Osteocyte (in vitro differentiated cells): ENCODE measurements at regions not wholly inside any gene's neighbourhood (a gene's known extent, or its start where the extent isn't known, plus 50 kb on each side); places are given as distances from the start of the nearest gene placed in this dataset.

Source experiments
- DNase-seq: peaks from one replicate; pipeline ENCODE4 v3.0.0; 2021; ENCODE audit warnings: mixed read lengths; ENCODE audit not compliant: unreplicated experiment; ENCODE audit errors: extremely low spot score
- H3K27ac Mint-ChIP-seq: one replicate; pipeline ENCODE4 v1.8.0; 2021; ENCODE audit warnings: mild to moderate bottlenecking, mixed read lengths; ENCODE audit not compliant: unreplicated experiment
- H3K27me3 Mint-ChIP-seq: one replicate; pipeline ENCODE4 v1.8.0; 2021; ENCODE audit warnings: mixed read lengths; ENCODE audit not compliant: unreplicated experiment
- H3K36me3 Mint-ChIP-seq: one replicate; pipeline ENCODE4 v1.8.0; 2021; ENCODE audit warnings: mixed read lengths; ENCODE audit not compliant: unreplicated experiment
- H3K4me1 Mint-ChIP-seq: one replicate; pipeline ENCODE4 v1.8.0; 2021; ENCODE audit warnings: mixed read lengths; ENCODE audit not compliant: unreplicated experiment
- H3K4me3 Mint-ChIP-seq: one replicate; pipeline ENCODE4 v1.8.0; 2021; ENCODE audit warnings: mild to moderate bottlenecking, moderate library complexity, mixed read lengths; ENCODE audit not compliant: unreplicated experiment
- H3K9me3 Mint-ChIP-seq: one replicate; pipeline ENCODE4 v1.8.0; 2021; ENCODE audit warnings: mixed read lengths; ENCODE audit not compliant: unreplicated experiment
- TF ChIP-seq, protein P1 (sequence below): fragments of 200-600 bp; sonication (generic); IDR thresholded peaks from 2 replicates; pipeline ENCODE4 v1.5.0; 2021; ENCODE audit warnings: antibody characterized with exemption, mild to moderate bottlenecking, moderate library complexity

- TF ChIP-seq, protein P1, sequence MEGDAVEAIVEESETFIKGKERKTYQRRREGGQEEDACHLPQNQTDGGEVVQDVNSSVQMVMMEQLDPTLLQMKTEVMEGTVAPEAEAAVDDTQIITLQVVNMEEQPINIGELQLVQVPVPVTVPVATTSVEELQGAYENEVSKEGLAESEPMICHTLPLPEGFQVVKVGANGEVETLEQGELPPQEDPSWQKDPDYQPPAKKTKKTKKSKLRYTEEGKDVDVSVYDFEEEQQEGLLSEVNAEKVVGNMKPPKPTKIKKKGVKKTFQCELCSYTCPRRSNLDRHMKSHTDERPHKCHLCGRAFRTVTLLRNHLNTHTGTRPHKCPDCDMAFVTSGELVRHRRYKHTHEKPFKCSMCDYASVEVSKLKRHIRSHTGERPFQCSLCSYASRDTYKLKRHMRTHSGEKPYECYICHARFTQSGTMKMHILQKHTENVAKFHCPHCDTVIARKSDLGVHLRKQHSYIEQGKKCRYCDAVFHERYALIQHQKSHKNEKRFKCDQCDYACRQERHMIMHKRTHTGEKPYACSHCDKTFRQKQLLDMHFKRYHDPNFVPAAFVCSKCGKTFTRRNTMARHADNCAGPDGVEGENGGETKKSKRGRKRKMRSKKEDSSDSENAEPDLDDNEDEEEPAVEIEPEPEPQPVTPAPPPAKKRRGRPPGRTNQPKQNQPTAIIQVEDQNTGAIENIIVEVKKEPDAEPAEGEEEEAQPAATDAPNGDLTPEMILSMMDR: no peak
- no peaks in the 10 kb centered on the region for H3K36me3 Mint-ChIP-seq
- no peak for DNase-seq
- H3K27me3 Mint-ChIP-seq: peaks cover 5% of the 10 kb centered on the region
- peak overlapping the region; percentile 98 for H3K27ac Mint-ChIP-seq
- peaks cover 44% of the 10 kb centered on the region for H3K4me1 Mint-ChIP-seq
- no peak overlapping the region for H3K4me3 Mint-ChIP-seq
- H3K9me3 Mint-ChIP-seq: no peaks in the 10 kb centered on the region
Observed at GRCh38 chr7:42479452-42479815, 242.4 kb upstream of the GLI3 start.

- no peak for DNase-seq
- peak overlapping the region; percentile 98 for H3K27ac Mint-ChIP-seq
- H3K36me3 Mint-ChIP-seq: no peaks in the 10 kb centered on the region
- TF ChIP-seq, protein P1: no peak
- no peaks in the 10 kb centered on the region for H3K9me3 Mint-ChIP-seq
- H3K27me3 Mint-ChIP-seq: peaks cover 1% of the 10 kb centered on the region
- no peak overlapping the region for H3K4me3 Mint-ChIP-seq
- peaks cover 44% of the 10 kb centered on the region for H3K4me1 Mint-ChIP-seq
Observed at GRCh38 chr7:42478717-42479116, 241.7 kb upstream of the GLI3 start.

GRCh38 chr7:42476255-42476654 lies 239.2 kb upstream of the GLI3 start:
- Mint-ChIP-seq H3K9me3 (no peaks in the 10 kb centered on the region), H3K4me1 (peaks cover 29% of the 10 kb centered on the region), H3K4me3 (no peak overlapping the region), H3K27ac (no peak overlapping the region), H3K27me3 (no peaks in the 10 kb centered on the region), H3K36me3 (no peaks in the 10 kb centered on the region)
- TF ChIP-seq, protein P1: no peak
- no peak for DNase-seq

DNA sequence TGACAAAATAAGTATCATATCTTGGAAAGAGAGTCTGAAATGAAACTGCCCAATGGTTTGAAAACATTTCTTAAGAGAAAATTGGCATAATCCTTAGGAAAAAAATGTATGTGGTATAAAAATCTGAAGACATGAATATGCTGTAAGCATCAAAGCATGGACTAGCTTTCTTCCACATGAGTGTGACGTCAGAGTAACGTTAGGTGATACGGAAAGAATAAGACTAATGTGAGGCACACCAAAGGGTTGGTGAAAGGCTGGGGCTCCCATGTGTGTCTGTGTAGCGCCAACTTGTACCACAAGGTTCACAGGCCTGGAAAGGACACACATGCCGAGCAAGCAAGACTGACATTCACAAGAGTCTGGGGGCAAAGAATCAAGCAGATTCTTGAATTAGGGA lies 238.1 kb upstream of the GLI3 start:
- Mint-ChIP-seq H3K9me3 (no peaks in the 10 kb centered on the region), H3K36me3 (no peaks in the 10 kb centered on the region), H3K27ac (no peak overlapping the region), H3K4me1 (peaks cover 17% of the 10 kb centered on the region), H3K27me3 (peaks cover 3% of the 10 kb centered on the region), H3K4me3 (no peak overlapping the region)
- TF ChIP-seq, protein P1: no peak
- no peak for DNase-seq

DNA sequence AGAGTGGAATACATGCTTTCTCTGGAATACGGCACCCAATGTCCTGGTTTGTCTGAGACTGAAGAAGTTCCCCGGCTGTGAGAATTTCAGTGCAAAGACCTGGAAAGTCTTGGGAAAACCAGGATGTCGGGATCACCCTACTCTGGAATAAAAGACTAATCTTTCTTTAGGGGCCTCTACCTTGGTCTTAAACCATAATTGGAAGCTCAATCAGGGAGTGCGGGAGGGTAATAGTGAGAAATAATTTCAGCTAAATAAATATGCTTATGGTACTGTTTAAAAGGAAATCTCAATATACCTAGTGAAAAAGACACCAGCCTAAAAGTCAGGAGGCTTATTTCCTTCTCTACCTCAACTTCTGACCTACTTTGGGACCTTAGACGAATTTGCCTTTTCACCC lies 236.1 kb upstream of the GLI3 start:
- DNase-seq: no peak

More for the DNA sequence above, 236.1 kb upstream of the GLI3 start:
- H3K4me1 Mint-ChIP-seq: no peaks in the 10 kb centered on the region
- peaks cover 3% of the 10 kb centered on the region for H3K27me3 Mint-ChIP-seq
- H3K4me3 Mint-ChIP-seq: no peak overlapping the region
- no peaks in the 10 kb centered on the region for H3K9me3 Mint-ChIP-seq
- no peak overlapping the region for H3K27ac Mint-ChIP-seq
- TF ChIP-seq, protein P1: no peak
- no peaks in the 10 kb centered on the region for H3K36me3 Mint-ChIP-seq
